ENCODE measurements at regions not wholly inside any gene's neighbourhood (a gene's known extent, or its start where the extent isn't known, plus 50 kb on each side); places are given as distances from the start of the nearest gene placed in this dataset.

GRCh38 chr3:170780471-170780870 lies 89.5 kb downstream of the RPL22L1 start:
- no peak overlapping the region for H3K4me3 ChIP-seq
- intact Hi-C loops (cut with DNase I) = no loop called here
- TF ChIP-seq POLR2A (IDR thresholded peaks at IDR 0.05) = no peak
- TF ChIP-seq POLR2AphosphoS5 (IDR thresholded peaks at IDR 0.05; ENCODE audit: insufficient read depth in 1 of 2, low read depth in 1 of 2) = no peak
- H3K27me3 ChIP-seq = no peaks in the 10 kb centered on the region
- H3K36me3 ChIP-seq = no peaks in the 10 kb centered on the region
- no peaks in the 10 kb centered on the region for H3K9me3 ChIP-seq
- no peak for DNase-seq (ENCODE audit: extremely low spot score in 2 of 2)
- H3K27ac ChIP-seq = no peak overlapping the region
- no peaks in the 10 kb centered on the region for H3K4me1 ChIP-seq

- no peak for TF ChIP-seq POLR2AphosphoS5 (IDR thresholded peaks at IDR 0.05; ENCODE audit: insufficient read depth in 1 of 2, low read depth in 1 of 2)
- no peak for TF ChIP-seq CTCF (IDR thresholded peaks at IDR 0.05)
- TF ChIP-seq POLR2A (IDR thresholded peaks at IDR 0.05) = no peak
- no peak for DNase-seq (ENCODE audit: extremely low spot score in 2 of 2)
- Histone ChIP-seq H3K27me3 (no peaks in the 10 kb centered on the region), H3K9me3 (no peaks in the 10 kb centered on the region), H3K27ac (no peak overlapping the region), H3K36me3 (no peaks in the 10 kb centered on the region), H3K4me1 (no peaks in the 10 kb centered on the region), H3K4me3 (no peak overlapping the region)
- intact Hi-C loops (cut with DNase I) = no loop called here
Observed at GRCh38 chr3:170778240-170779217, 91.5 kb downstream of the RPL22L1 start.

DNA sequence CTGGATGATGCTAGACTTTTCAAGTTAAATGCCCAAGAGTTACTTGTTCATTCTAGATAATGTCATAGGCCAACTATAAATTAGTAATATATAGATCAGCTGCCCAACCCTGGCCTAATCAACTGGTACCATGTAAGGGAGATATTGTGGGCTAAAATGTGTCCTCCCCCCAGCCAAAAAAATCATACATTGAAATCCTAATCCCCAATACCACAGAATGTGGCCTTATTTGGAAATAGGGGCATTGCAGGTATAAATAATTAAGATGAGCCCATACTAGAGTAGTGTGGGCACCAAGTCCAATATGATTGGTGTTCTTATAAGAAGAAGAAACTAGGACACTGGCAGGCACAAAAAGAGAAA lies 92.5 kb downstream of the RPL22L1 start:
- no peak for DNase-seq (ENCODE audit: extremely low spot score in 2 of 2)
- intact Hi-C loops (cut with DNase I) = no loop called here
- no peaks in the 10 kb centered on the region for H3K4me1 ChIP-seq

DNA sequence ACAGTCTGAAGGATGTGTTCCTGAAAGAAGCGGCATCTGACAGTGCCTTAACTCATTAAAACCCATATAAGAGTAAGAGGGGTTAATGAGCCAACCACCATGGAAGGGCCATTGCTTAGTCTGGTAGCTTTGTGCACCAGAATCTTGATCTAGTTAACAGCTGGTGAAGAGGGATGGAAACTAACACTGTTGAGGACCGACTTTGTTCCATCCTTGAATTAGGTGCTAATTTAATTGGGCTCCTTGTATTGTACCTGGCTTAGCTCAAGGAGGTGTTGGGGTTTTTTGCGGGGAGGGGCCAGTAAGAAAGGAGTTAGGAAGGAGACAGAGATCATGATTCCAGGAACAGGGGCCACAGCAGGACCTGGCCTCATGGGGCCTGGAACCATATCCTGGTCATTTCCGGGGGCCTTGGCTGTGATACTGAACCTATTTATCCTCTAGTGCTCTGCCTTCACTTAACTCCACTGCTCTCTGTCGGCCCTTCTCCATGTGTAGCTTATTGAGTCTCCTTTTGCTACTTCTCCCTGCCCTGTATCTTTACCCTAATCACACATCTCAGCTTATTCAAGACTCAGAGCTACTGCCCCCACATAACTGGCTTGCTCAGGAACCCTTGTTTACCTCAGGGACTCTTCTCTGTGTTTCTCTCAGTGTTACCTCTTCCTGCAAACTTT lies 93.0 kb downstream of the RPL22L1 start:
- no peak for DNase-seq (ENCODE audit: extremely low spot score in 2 of 2)
- no peak for TF ChIP-seq POLR2A (IDR thresholded peaks at IDR 0.05)
- TF ChIP-seq POLR2AphosphoS5 (IDR thresholded peaks at IDR 0.05; ENCODE audit: insufficient read depth in 1 of 2, low read depth in 1 of 2) = no peak
- no peak for TF ChIP-seq CTCF (IDR thresholded peaks at IDR 0.05)
- Histone ChIP-seq H3K27ac (no peak overlapping the region), H3K36me3 (no peaks in the 10 kb centered on the region), H3K27me3 (no peaks in the 10 kb centered on the region), H3K4me3 (no peak overlapping the region), H3K9me3 (no peaks in the 10 kb centered on the region), H3K4me1 (no peaks in the 10 kb centered on the region)
- intact Hi-C loops (cut with DNase I) = no loop called here

More for the DNA sequence above, 92.5 kb downstream of the RPL22L1 start:
- Histone ChIP-seq H3K27ac (no peak overlapping the region), H3K9me3 (no peaks in the 10 kb centered on the region), H3K27me3 (no peaks in the 10 kb centered on the region), H3K4me3 (no peak overlapping the region), H3K36me3 (no peaks in the 10 kb centered on the region)
- TF ChIP-seq POLR2A (IDR thresholded peaks at IDR 0.05) = no peak
- no peak for TF ChIP-seq POLR2AphosphoS5 (IDR thresholded peaks at IDR 0.05; ENCODE audit: insufficient read depth in 1 of 2, low read depth in 1 of 2)
- TF ChIP-seq CTCF (IDR thresholded peaks at IDR 0.05) = no peak

DNA sequence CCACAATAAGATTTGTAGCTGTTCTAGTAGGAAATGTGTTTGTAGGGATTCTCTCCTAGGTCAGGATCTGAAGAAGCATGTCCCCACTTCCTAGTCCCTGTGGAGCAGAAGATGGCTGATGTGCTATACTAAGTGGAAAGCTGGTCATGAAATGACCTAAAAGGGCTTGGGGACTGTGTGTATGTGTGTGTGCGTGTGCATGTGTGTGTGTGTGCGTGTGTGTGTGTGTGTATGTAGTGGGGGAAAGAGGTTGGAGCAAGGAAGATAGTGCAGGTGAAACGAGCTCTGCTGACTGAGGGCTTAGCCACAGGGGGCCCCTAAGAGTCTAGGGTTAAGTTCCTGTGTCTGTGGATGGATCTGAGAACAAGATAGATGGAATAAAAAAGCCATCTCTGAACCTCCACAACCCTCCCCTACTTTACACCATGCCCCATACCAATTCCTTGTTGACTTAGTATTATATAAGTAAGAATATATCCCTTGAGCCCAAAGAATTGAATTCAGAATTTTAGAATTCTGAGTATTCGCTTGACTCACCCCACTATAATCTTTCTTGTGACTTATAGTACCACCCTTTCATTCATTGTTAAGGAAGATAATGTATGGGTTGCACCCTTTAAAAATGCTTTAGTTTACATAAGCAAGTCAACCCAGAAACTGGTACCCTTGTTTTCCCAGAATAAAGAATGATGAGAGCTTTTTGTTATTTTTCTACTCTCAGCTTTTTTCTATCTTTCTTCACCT lies 96.1 kb downstream of the RPL22L1 start:
- Histone ChIP-seq H3K27ac (no peak overlapping the region), H3K9me3 (no peaks in the 10 kb centered on the region), H3K4me1 (no peaks in the 10 kb centered on the region), H3K4me3 (no peak overlapping the region), H3K36me3 (no peaks in the 10 kb centered on the region), H3K27me3 (no peaks in the 10 kb centered on the region)
- TF ChIP-seq CTCF (IDR thresholded peaks at IDR 0.05) (no peak), POLR2AphosphoS5 (IDR thresholded peaks at IDR 0.05; ENCODE audit: insufficient read depth in 1 of 2, low read depth in 1 of 2) (no peak), POLR2A (IDR thresholded peaks at IDR 0.05) (no peak)
- DNase-seq (ENCODE audit: extremely low spot score in 2 of 2) = no peak
- intact Hi-C loops (cut with DNase I) = no loop called here

All from vagina (tissue), 2 donors.